ENCODE measurements at regions not wholly inside any gene's neighbourhood (a gene's known extent, or its start where the extent isn't known, plus 50 kb on each side); places are given as distances from the start of the nearest gene placed in this dataset.
A peak's percentile ranks its signal among the peaks of the same experiment; 100 is the strongest.

- TF ChIP-seq Cebpa-rat (IDR thresholded peaks at IDR 0.05), result no peak
- peaks cover 0 to 13% (median 0%) of the 10 kb centered on the region in 10 experiments; a peak in 6 of 20 replicates for H3K4me1 ChIP-seq
- no peak overlapping the region for H3K9ac ChIP-seq
- no peaks in the 10 kb centered on the region for H3K27me3 ChIP-seq
- H3K9me3 ChIP-seq (replicated peaks in 1 of 11), result no peaks in the 10 kb centered on the region
- no peaks in the 10 kb centered on the region for H3K36me3 ChIP-seq
- no peak overlapping the region for H3K4me3 ChIP-seq
- no peak overlapping the region for H3K4me2 ChIP-seq
- no peaks in the 10 kb centered on the region for H4K20me1 ChIP-seq
- H3K27ac ChIP-seq, result no peak overlapping the region
Measured at GRCh38 chr6:104365451-104366234, 494.1 kb downstream of the HACE1 start.

GRCh38 chr6:104357928-104358327 lies 501.8 kb downstream of the HACE1 start:
- no peak overlapping the region; a peak in 2 of 22 replicates for H3K4me2 ChIP-seq
- no peak overlapping the region for H3K9ac ChIP-seq
- TF ChIP-seq Cebpa-rat (IDR thresholded peaks at IDR 0.05), result peak in 3 of 11 experiments; percentile 13 to 47 (median 16); a peak in 2 of 22 replicates
- no peaks in the 10 kb centered on the region for H3K27me3 ChIP-seq
- no peak overlapping the region for H3K27ac ChIP-seq
- H3K9me3 ChIP-seq (replicated peaks in 1 of 11), result peaks cover 11 to 24% (median 12%) of the 10 kb centered on the region in 11 experiments; a peak in 19 of 22 replicates
- no peak overlapping the region for H3K4me3 ChIP-seq
- H3K4me1 ChIP-seq, result peaks cover 0 to 6% (median 0%) of the 10 kb centered on the region in 10 experiments; a peak in 1 of 20 replicates
- H4K20me1 ChIP-seq, result no peaks in the 10 kb centered on the region
- H3K36me3 ChIP-seq, result 0 out of 22 replicates have a peak, but pooled peaks cover 0 to 4% (median 0%) of the 10 kb centered on the region in 11 experiments

GRCh38 chr6:104356197-104356596 lies 503.5 kb downstream of the HACE1 start:
- H3K9me3 ChIP-seq (replicated peaks in 1 of 11), result peaks cover 11 to 24% (median 12%) of the 10 kb centered on the region in 11 experiments; a peak in 19 of 22 replicates
- peaks cover 0 to 6% (median 0%) of the 10 kb centered on the region in 10 experiments; a peak in 1 of 20 replicates for H3K4me1 ChIP-seq
- no peaks in the 10 kb centered on the region for H3K27me3 ChIP-seq
- 0 out of 22 replicates have a peak, but pooled peaks cover 0 to 4% (median 0%) of the 10 kb centered on the region in 11 experiments for H3K36me3 ChIP-seq
- no peaks in the 10 kb centered on the region for H4K20me1 ChIP-seq
- H3K4me2 ChIP-seq, result no peak overlapping the region
- H3K4me3 ChIP-seq, result no peak overlapping the region
- H3K27ac ChIP-seq, result no peak overlapping the region
- no peak overlapping the region for H3K9ac ChIP-seq
- no peak for TF ChIP-seq Cebpa-rat (IDR thresholded peaks at IDR 0.05)

- Histone ChIP-seq H3K4me2 (peak overlapping the region in 2 of 11 experiments; percentile 65; a peak in 4 of 22 replicates), H3K9me3 (replicated peaks in 1 of 11) (peaks cover 6 to 20% (median 8%) of the 10 kb centered on the region in 11 experiments; a peak in 19 of 22 replicates), H3K4me1 (peaks cover 0 to 11% (median 0%) of the 10 kb centered on the region in 10 experiments; a peak in 4 of 20 replicates), H3K4me3 (no peak overlapping the region), H3K36me3 (no peaks in the 10 kb centered on the region), H4K20me1 (no peaks in the 10 kb centered on the region), H3K9ac (0 out of 22 replicates have a peak overlapping the region, but pooled peaks of 1 of the 11 experiments have one; percentile 33), H3K27me3 (no peaks in the 10 kb centered on the region), H3K27ac (peak overlapping the region in 1 of 11 experiments; percentile 36; a peak in 1 of 22 replicates)
- no peak for TF ChIP-seq Cebpa-rat (IDR thresholded peaks at IDR 0.05)
Measured at GRCh38 chr6:104349191-104349590, 510.5 kb downstream of the HACE1 start.

- Histone ChIP-seq H4K20me1 (no peaks in the 10 kb centered on the region), H3K27ac (no peak overlapping the region), H3K4me1 (peaks cover 0 to 5% (median 0%) of the 10 kb centered on the region in 10 experiments; a peak in 4 of 20 replicates), H3K9me3 (replicated peaks in 1 of 11) (peaks cover 8 to 30% (median 13%) of the 10 kb centered on the region in 11 experiments; a peak in 19 of 22 replicates), H3K4me3 (no peak overlapping the region), H3K36me3 (no peaks in the 10 kb centered on the region), H3K4me2 (no peak overlapping the region), H3K27me3 (no peaks in the 10 kb centered on the region), H3K9ac (no peak overlapping the region)
- TF ChIP-seq Cebpa-rat (IDR thresholded peaks at IDR 0.05), result no peak
Measured at GRCh38 chr6:104344223-104344622, 515.5 kb downstream of the HACE1 start.

- H3K9ac ChIP-seq, result no peak overlapping the region
- no peak overlapping the region for H3K27ac ChIP-seq
- H3K4me2 ChIP-seq, result peak overlapping the region in 2 of 11 experiments; percentile 41 to 62; a peak in 3 of 22 replicates
- H3K36me3 ChIP-seq, result no peaks in the 10 kb centered on the region
- H3K4me3 ChIP-seq, result no peak overlapping the region
- peaks cover 0 to 12% (median 0%) of the 10 kb centered on the region in 11 experiments; a peak in 5 of 22 replicates for H3K9me3 ChIP-seq (replicated peaks in 1 of 11)
- TF ChIP-seq Cebpa-rat (IDR thresholded peaks at IDR 0.05), result no peak
- H3K27me3 ChIP-seq, result no peaks in the 10 kb centered on the region
- no peaks in the 10 kb centered on the region for H4K20me1 ChIP-seq
- peaks cover 0 to 48% (median 2%) of the 10 kb centered on the region in 10 experiments; a peak in 10 of 20 replicates for H3K4me1 ChIP-seq
Measured at GRCh38 chr6:104332364-104332763, 527.4 kb downstream of the HACE1 start.

GRCh38 chr6:104326173-104327001 lies 533.3 kb downstream of the HACE1 start:
- peak overlapping the region; percentile 19 to 85 (median 65); a peak in 21 of 22 replicates for H3K4me2 ChIP-seq
- peak overlapping the region in 4 of 10 experiments; percentile 11 to 29 (median 24); a peak in 5 of 20 replicates for H3K4me3 ChIP-seq

More at GRCh38 chr6:104326173-104327001, 533.3 kb downstream of the HACE1 start:
- H3K9ac ChIP-seq, result peak overlapping the region in 10 of 11 experiments; percentile 53 to 85 (median 68); a peak in 18 of 22 replicates
- no peaks in the 10 kb centered on the region for H3K27me3 ChIP-seq
- no peaks in the 10 kb centered on the region for H3K36me3 ChIP-seq
- peak in 9 of 11 experiments; percentile 10 to 92 (median 82); a peak in 14 of 22 replicates for TF ChIP-seq Cebpa-rat (IDR thresholded peaks at IDR 0.05)
- no peaks in the 10 kb centered on the region for H4K20me1 ChIP-seq
- H3K4me1 ChIP-seq, result peaks cover 11 to 83% (median 37%) of the 10 kb centered on the region in 10 experiments; a peak in 19 of 20 replicates
- peak overlapping the region; percentile 40 to 93 (median 79) for H3K27ac ChIP-seq
- H3K9me3 ChIP-seq (replicated peaks in 1 of 11), result peaks cover 0 to 12% (median 0%) of the 10 kb centered on the region in 11 experiments; a peak in 5 of 22 replicates

Data from BLaER1 treated with 17β-estradiol and CSF1 and Interleukin-3, amounts not matched to agents 10 nM and 100 nM (cell line).